ENCODE measurements at regions not wholly inside any gene's neighbourhood (a gene's known extent, or its start where the extent isn't known, plus 50 kb on each side); places are given as distances from the start of the nearest gene placed in this dataset.
"Not testable (repeated sequence)": the region's sequence is repeated elsewhere in the genome, so short reads cannot be mapped to it uniquely, and the experiment has no call there.

GRCh38 chr2:64887565-64887964, 101.6 kb upstream of the SLC1A4 start:
- no peak for DNase-seq

- no peak for DNase-seq
Observed at GRCh38 chr2:64888591-64889309, 100.4 kb upstream of the SLC1A4 start.

- no peak for DNase-seq
Observed at GRCh38 chr2:64889803-64890202, 99.4 kb upstream of the SLC1A4 start.

GRCh38 chr2:64896572-64896971, 92.6 kb upstream of the SLC1A4 start:
- not testable (repeated sequence) for DNase-seq

GRCh38 chr2:64899081-64899865, 89.9 kb upstream of the SLC1A4 start:
- DNase-seq, result no peak

- not testable (repeated sequence) for DNase-seq
Observed at GRCh38 chr2:64899876-64900275, 89.3 kb upstream of the SLC1A4 start.

- no peak for DNase-seq
Observed at GRCh38 chr2:64904413-64905329, 84.5 kb upstream of the SLC1A4 start.

GRCh38 chr2:64905338-64906024, 83.7 kb upstream of the SLC1A4 start:
- DNase-seq, result no peak

GRCh38 chr2:64906853-64907536, 82.2 kb upstream of the SLC1A4 start:
- DNase-seq, result no peak

GRCh38 chr2:64908406-64908805, 80.8 kb upstream of the SLC1A4 start:
- DNase-seq, result no peak

GRCh38 chr2:64910523-64910922, 78.7 kb upstream of the SLC1A4 start:
- DNase-seq, result no peak

- no peak for DNase-seq
Observed at GRCh38 chr2:64910972-64911433, 78.2 kb upstream of the SLC1A4 start.

GRCh38 chr2:64913357-64913869, 75.8 kb upstream of the SLC1A4 start:
- peak; percentile 62 for DNase-seq

GRCh38 chr2:64914247-64914646, 75.0 kb upstream of the SLC1A4 start:
- DNase-seq, result no peak

- no peak for DNase-seq
Observed at GRCh38 chr2:64914735-64915509, 74.3 kb upstream of the SLC1A4 start.

- DNase-seq, result no peak
Observed at GRCh38 chr2:64915510-64915900, 73.7 kb upstream of the SLC1A4 start.

- no peak for DNase-seq
Observed at GRCh38 chr2:64918220-64918886, 70.8 kb upstream of the SLC1A4 start.

- DNase-seq, result no peak
Observed at GRCh38 chr2:64919261-64919660, 69.9 kb upstream of the SLC1A4 start.

- DNase-seq, result no peak
Observed at GRCh38 chr2:64922482-64923384, 66.5 kb upstream of the SLC1A4 start.

Measured in NCI-H510A (cell line).